GM19043 (cell line): ENCODE measurements at regions not wholly inside any gene's neighbourhood (a gene's known extent, or its start where the extent isn't known, plus 50 kb on each side); places are given as distances from the start of the nearest gene placed in this dataset.

Experiments used
- ATAC-seq: cut with Tn5 transposase; IDR thresholded peaks from one replicate; pipeline ENCODE4 v1.9.1; 2021; ENCODE audit warnings: low read depth; ENCODE audit not compliant: unreplicated experiment

DNA sequence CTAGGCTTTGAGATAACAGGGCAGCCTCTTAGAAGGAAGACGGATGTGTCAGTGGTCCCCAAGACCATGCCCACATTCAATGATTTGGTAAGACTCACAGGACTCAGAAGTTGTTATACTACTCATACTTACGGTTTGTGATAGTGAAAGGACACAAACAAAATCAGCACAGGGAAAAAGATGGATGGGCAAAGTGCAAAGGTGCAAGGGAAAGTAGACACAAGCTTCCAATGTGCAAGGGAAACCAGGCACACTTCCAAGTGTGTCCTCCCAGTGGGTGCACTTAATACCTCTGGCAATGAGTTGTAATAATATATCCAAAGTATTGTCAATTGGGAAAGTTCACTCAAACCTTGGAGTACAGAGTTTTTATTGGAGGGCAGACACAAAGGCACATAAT lies 53.8 kb upstream of the VCX start:
- no peak for ATAC-seq

- ATAC-seq = no peak
These were observed 54.6 kb upstream of the VCX start for GRCh38 chrX:7788334-7788733.

GRCh38 chrX:7787714-7788113 lies 55.3 kb upstream of the VCX start:
- no peak for ATAC-seq

DNA sequence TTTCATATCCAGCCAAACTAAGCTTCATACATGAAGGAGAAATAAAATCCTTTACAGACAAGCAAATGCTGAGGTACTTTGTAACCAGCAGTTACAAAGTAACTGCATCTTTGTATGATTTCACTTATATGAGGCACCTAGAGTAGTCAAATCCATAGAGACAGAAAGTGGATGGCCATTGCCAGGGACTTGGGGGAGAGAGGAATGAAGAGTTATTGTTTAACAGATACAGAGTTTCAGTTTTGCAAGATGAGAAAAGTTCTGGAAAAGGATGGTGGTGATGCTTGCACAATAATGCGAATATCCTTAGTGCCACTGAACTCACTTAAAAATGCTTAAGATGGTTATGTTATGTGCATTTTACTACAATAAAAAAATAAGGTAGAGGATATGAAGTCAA lies 58.4 kb upstream of the VCX start:
- ATAC-seq = no peak

GRCh38 chrX:7779644-7780043 lies 63.3 kb upstream of the VCX start:
- ATAC-seq = no peak

- ATAC-seq = no peak
These were observed 67.0 kb upstream of the VCX start for GRCh38 chrX:7775987-7776386.

GRCh38 chrX:7771788-7772438 lies 71.1 kb upstream of the VCX start:
- ATAC-seq = no peak

DNA sequence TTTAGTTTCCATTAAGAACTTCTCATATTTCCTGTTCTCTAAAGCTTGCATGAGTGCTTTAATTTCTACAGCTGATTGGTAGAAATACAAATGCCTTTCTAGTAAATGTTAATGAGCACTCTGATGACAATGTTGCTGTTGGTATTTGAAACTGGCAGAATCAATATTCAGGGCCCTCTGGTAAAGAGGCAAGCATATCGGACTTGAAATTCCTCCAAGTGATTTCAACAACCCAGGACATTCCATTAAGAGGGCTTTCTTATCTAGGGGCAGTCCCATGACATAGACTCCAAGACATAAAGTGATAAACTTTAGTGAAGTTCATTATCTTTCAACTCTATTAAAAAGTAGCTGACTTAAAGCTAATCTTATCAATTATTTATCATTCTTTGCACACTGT lies 83.1 kb upstream of the VCX start:
- ATAC-seq = no peak

DNA sequence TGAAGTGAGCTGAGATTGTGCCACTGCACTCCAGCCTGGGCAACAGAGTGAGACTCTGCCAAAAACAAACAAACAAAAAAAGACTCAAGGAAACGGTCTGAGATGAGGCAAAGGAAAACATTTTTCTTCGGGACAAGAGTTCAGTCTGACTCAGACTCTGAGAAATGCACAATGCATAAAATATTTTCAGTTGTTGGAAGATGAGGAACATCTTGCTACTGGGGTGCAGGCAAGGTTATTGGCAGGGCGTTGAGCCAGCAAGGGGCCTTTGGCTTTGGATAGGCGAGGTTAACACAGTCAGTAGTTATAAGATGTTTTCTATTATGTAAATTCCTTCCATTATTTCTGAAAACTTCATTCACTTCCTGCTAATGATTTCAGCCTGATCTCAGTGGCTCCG lies 96.1 kb upstream of the VCX start:
- ATAC-seq = no peak

GRCh38 chrX:7730071-7730470 lies 112.9 kb upstream of the VCX start:
- no peak for ATAC-seq

GRCh38 chrX:7720519-7720918 lies 122.5 kb upstream of the VCX start:
- ATAC-seq = no peak

GRCh38 chrX:7714351-7714750 lies 128.6 kb upstream of the VCX start:
- no peak for ATAC-seq

- ATAC-seq = no peak
These were observed 131.8 kb upstream of the VCX start for GRCh38 chrX:7711167-7711566.

GRCh38 chrX:7709845-7710244 lies 133.1 kb upstream of the VCX start:
- ATAC-seq = no peak

DNA sequence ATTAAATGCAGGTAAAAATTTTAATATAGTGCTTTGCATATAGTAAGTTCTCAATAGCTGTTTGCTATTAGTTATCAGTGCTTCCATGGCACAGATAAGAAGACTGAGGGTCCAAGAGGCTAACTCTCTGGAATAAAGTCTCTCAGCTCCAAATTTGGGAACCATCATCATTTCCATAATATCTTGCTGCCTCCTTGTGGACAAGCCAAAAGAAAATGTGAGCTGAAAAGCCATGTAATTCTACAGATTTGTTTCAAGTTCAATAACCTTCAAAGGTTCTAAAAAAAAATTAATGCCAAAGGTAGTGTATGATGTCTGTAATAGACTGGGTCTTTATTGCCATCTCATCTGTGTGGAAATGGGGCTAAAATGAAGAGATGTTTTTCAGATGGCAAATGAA lies 136.9 kb upstream of the VCX start:
- no peak for ATAC-seq

- no peak for ATAC-seq
These were observed 138.8 kb upstream of the VCX start for GRCh38 chrX:7704205-7704604.

DNA sequence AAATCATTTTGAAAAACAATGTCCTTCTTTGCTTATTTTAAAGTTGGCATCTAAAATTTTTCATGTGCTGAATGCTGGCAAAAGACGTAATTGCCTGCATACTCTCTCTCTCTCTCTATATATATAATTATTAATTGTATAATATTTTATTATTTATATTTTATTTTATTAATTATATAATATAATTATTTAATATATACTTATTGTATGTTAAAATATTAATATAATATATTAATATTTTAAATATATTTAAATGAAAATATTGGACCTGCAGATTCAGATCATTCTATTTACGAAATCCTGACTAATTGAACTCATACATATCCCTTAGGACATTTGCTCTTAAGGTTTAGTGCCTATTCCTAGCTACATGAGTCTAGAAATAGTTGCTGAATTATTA lies 144.7 kb upstream of the VCX start:
- ATAC-seq = no peak

DNA sequence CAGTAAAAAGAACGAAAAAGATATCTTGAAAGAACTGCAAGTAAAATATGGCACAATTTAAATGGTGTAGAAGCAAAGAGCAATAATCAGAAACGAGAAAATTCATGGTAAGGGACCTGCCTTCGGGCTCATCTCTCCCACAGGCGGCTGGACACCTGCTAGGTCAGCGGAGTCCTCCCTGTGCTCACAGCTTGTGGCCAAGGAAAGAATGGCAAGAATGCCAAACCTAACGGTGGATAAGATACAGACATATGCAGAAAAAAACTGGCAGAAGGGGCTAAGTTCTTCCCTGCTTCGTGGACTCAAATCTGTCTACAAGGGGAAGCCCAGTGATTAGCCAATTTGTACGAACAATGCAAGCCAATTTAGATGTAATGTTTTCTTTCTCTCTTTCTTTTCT lies 152.1 kb upstream of the VCX start:
- no peak for ATAC-seq

DNA sequence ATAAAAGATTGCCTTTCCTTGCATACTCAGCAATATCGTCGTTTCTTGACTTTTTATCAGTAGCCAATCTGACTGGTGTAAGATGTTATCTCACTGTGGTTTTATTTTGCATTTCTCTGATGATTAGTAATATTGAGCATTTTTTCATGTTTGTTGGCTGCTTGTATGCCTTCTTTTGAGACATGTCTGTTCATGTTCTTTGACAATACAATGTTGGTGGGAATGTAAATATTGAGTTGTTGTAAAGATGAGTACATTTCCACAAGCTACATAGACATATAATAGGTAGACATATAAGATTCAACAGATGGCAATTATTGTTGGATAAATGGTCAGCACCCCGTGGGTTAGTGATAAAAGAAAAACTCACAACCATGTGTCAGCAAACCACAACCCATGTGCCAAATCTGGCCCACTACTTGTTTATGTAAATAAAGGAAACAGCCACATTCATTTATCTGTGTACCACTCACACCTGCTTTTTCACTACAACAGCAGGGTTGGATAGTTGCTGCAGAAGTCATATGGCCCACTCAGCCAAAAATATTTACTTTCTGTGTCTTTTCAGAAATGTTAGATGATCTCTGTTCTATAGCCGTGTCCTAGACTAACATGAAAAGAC lies 153.1 kb upstream of the VCX start:
- no peak for ATAC-seq

DNA sequence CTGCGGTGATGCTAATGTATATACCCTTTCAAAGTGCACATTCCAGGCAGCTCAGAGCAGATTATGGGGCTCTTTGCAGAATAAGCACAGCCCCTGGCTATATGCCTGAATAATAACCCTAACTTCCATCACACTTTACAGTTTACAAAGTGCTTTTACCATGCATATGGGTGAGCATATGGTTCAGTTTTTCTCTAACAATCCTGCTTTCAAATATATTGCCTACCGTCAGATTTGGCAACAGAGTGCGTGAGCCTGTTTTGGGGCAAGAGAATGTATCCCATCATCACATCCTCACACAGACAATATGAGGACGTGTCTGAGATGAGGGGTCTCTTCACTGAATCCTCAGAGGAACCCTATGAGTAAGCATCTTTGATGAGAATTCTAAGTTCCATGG lies 162.8 kb upstream of the VCX start:
- no peak for ATAC-seq

GRCh38 chrX:7654316-7654715 lies 188.7 kb upstream of the VCX start:
- no peak for ATAC-seq

DNA sequence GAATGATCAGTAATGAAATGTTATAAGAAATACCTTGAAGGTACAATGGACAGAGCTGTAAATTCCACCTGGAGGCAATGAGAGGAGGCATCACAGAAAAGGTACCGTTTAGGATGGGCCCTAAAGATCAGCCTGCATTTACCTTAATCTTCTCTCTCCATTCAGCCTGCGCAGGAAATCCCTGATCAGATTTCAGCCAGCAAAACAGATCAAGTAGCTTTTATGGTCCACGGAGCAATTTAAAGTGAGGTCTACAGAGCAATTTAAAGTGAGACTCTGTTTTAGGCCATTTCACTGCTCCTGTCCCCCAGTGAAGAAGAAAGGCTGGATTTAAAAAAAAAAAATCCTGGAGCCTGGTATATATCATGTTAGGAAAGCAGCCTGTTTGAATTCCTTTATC lies 195.1 kb upstream of the VCX start:
- no peak for ATAC-seq

DNA sequence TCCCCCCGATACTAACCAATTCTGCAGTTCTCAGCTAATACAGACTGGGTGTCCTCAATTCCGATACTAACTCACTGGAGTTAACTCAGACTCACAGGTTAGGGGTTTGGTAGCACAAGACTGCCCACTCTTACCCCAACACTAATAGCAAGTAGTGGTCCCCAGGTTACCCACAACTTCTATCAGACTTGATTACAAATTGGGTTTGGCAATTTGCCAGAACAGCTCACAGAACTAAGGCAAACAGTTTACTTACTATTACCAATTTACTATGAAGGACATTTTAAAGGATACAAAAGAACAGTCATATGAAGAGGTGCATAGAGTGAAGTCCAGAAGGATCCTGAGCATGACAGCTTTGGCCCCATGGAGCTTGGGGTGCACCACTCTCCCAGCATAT lies 201.8 kb upstream of the VCX start:
- no peak for ATAC-seq
